GM12878 (cell line): ENCODE measurements at regions not wholly inside any gene's neighbourhood (a gene's known extent, or its start where the extent isn't known, plus 50 kb on each side); places are given as distances from the start of the nearest gene placed in this dataset.

Source experiments
- ATAC-seq: fragments of 200-7000 bp; cut with Tn5 transposase; 3 replicates; pipeline ENCODE4 v1.9.1; 2020; ENCODE audit warnings: mild to moderate bottlenecking, moderate library complexity
- BruUV-seq: library from RNA; stranded (reverse); fragments of 400-500 nt; replicated peaks from 2 replicates; lab custom pipeline; 2021; lab: Mats Ljungman, UMichigan
- CTCF ChIA-PET: fragments of 300-600 bp; sonication (Branson Sonifier 250); formaldehyde crosslinking; extraction: SDS; loops from one replicate; lab custom pipeline; 2021; ENCODE audit warnings: inconsistent platforms; lab: Yijun Ruan, JAX
- POLR2A ChIA-PET: fragments of 350-600 bp; formaldehyde crosslinking; extraction: SDS; loops from one replicate; lab custom pipeline; 2021; ENCODE audit warnings: inconsistent platforms; lab: Charles Lee
- RAD21 ChIA-PET: fragments of 300-600 bp; sonication (Branson Sonifier 250); formaldehyde crosslinking; loops from one replicate; lab custom pipeline; 2023; ENCODE audit warnings: antibody characterized with exemption; ENCODE audit not compliant: unreplicated experiment; lab: Charles Lee
- SMC1A ChIA-PET: fragments of 300-600 bp; sonication (Branson Sonifier 250); formaldehyde crosslinking; loops from one replicate; lab custom pipeline; 2023; ENCODE audit not compliant: unreplicated experiment, uncharacterized antibody; lab: Charles Lee
- DNase-seq: peaks from one replicate; pipeline ENCODE4 v3.0.0-alpha.2; 2011; ENCODE audit warnings: low read depth, low spot score
- FAIRE-seq: peaks from 3 replicates; lab custom pipeline; 2011; peaks lifted over from hg19 to GRCh38; lab: Jason Lieb, UNC
- H2AFZ ChIP-seq: 2 replicates; pipeline ENCODE4 v1.6.0; 2011; ENCODE audit warnings: low read depth, low read length, control low read depth; ENCODE audit not compliant: control insufficient read depth
- H3K27ac ChIP-seq: 2 replicates; pipeline ENCODE4 v1.5.1; 2011; ENCODE audit warnings: control low read depth; ENCODE audit not compliant: control insufficient read depth, insufficient read depth
- H3K27me3 ChIP-seq, 2 experiments: replicated peaks in 1 of 2; 2 replicates each; pipeline versions ENCODE4 v1.6.0 to v1.6.1; 2011; ENCODE audit warnings: low read length in 1 of 2; ENCODE audit not compliant: control insufficient read depth in 2 of 2, insufficient read depth in 2 of 2
- H3K36me3 ChIP-seq, 2 experiments: 2 replicates each; pipeline ENCODE4 v1.5.1; 2011; ENCODE audit warnings: low read length in 1 of 2; ENCODE audit not compliant: control insufficient read depth in 2 of 2, insufficient read depth in 2 of 2
- H3K4me1 ChIP-seq: 2 replicates; pipeline ENCODE4 v1.6.1; 2011; ENCODE audit warnings: mild to moderate bottlenecking, low read length, moderate library complexity, mixed read lengths; ENCODE audit not compliant: control insufficient read depth, insufficient read depth
- H3K4me2 ChIP-seq: 2 replicates; pipeline ENCODE4 v1.6.0; 2011; ENCODE audit warnings: control low read depth; ENCODE audit not compliant: control insufficient read depth, insufficient read depth
- H3K4me3 ChIP-seq: fragments of 200-600 bp; sonication (generic); 2 replicates; pipeline ENCODE4 v1.5.1; 2016
- H3K79me2 ChIP-seq: 2 replicates; pipeline ENCODE4 v1.6.0; 2011; ENCODE audit warnings: low read length; ENCODE audit not compliant: control insufficient read depth, insufficient read depth
- H3K9ac ChIP-seq: 2 replicates; pipeline ENCODE4 v1.8.0; 2011; ENCODE audit warnings: low read length, control low read depth, mixed read lengths; ENCODE audit not compliant: control insufficient read depth, insufficient read depth
- H3K9me3 ChIP-seq: replicated peaks from 3 replicates; pipeline ENCODE4 v1.5.1; 2011; ENCODE audit warnings: mild to moderate bottlenecking, low read length; ENCODE audit not compliant: control insufficient read depth, insufficient read depth
- H4K20me1 ChIP-seq: 2 replicates; pipeline ENCODE4 v1.6.0; 2011; ENCODE audit not compliant: control insufficient read depth, insufficient read depth
- EED ChIP-seq: sonication (generic); IDR thresholded peaks from 2 replicates; pipeline ENCODE4 v1.6.1; 2016; ENCODE audit warnings: antibody characterized with exemption, low read depth
- EP300 ChIP-seq, 2 experiments: fragments of 150-350 bp in 1 of 2; IDR thresholded peaks; 2 replicates each; pipeline ENCODE4 v1.6.1; 2011 to 2012; ENCODE audit warnings: low read depth in 2 of 2, low read length in 2 of 2, borderline replicate concordance in 1 of 2, improper control_type of control experiment in 1 of 2, inconsistent platforms in 1 of 2; ENCODE audit not compliant: control insufficient read depth in 1 of 2
- IKZF2 ChIP-seq, 2 experiments: fragments of 450-650 bp; IDR thresholded peaks; 2 replicates each; pipeline ENCODE4 v1.6.1; 2017; ENCODE audit warnings: mild to moderate bottlenecking in 2 of 2, moderate library complexity in 2 of 2
- NFYA ChIP-seq: IDR thresholded peaks from 2 replicates; pipeline ENCODE4 v1.6.1; 2011; ENCODE audit warnings: low read depth, mild to moderate bottlenecking, low read length, improper control_type of control experiment, borderline replicate concordance
- PAX5 ChIP-seq: IDR thresholded peaks from 2 replicates; pipeline ENCODE4 v1.6.1; 2011; ENCODE audit warnings: low read depth, low read length, borderline replicate concordance
- RFX5 ChIP-seq: IDR thresholded peaks from 2 replicates; pipeline ENCODE4 v1.6.1; 2011; ENCODE audit warnings: low read depth, low read length, improper control_type of control experiment
- SMARCA5 ChIP-seq: fragments of 450-650 bp; IDR thresholded peaks from 2 replicates; pipeline ENCODE4 v1.6.1; 2017; ENCODE audit warnings: mild to moderate bottlenecking
- SREBF2 ChIP-seq: IDR thresholded peaks from 2 replicates; pipeline ENCODE4 v1.6.1; 2012; ENCODE audit warnings: mild to moderate bottlenecking, low read length
- WGBS: methylation state at CpG from one replicate; pipeline ENCODE4 v1.1.6; 2016; ENCODE audit warnings: low lambda C conversion rate; ENCODE audit not compliant: insufficient replicate concordance, insufficient coverage; ENCODE audit errors: missing lambda C conversion rate; 5-methylcytosine and 5-hydroxymethylcytosine counted together
- in situ Hi-C: fragments of 300-500 bp; cut with MboI; formaldehyde crosslinking; loops from 9 replicates; pipeline ENCODE4 v1.14.3; 2018; ENCODE audit warnings: mixed read lengths
- intact Hi-C: fragments of 100-400 bp; cut with micrococcal nuclease; formaldehyde crosslinking; loops from one replicate; pipeline ENCODE4 v1.14.2; 2022; ENCODE audit not compliant: unreplicated experiment
- TF ChIP-seq, protein P1 (sequence below): IDR thresholded peaks from 2 replicates; pipeline ENCODE4 v1.6.1; 2011; ENCODE audit warnings: low read depth, low read length, improper control_type of control experiment, borderline replicate concordance
- TF ChIP-seq, protein P2 (sequence below): fragments of 450-650 bp; IDR thresholded peaks from 2 replicates; pipeline ENCODE4 v1.6.1; 2017; ENCODE audit warnings: antibody characterized with exemption, mild to moderate bottlenecking, moderate library complexity
- TF ChIP-seq, protein P3 (sequence below): fragments of 450-650 bp; IDR thresholded peaks from 2 replicates; pipeline ENCODE4 v1.6.1; 2017; ENCODE audit warnings: mild to moderate bottlenecking, moderate library complexity

- Histone ChIP-seq H3K36me3 (no peaks in the 10 kb centered on the region), H3K27me3 (no peaks in the 10 kb centered on the region), H2AFZ (no peak overlapping the region), H3K9me3 (no peaks in the 10 kb centered on the region), H3K27ac (no peak overlapping the region), H3K4me3 (no peak overlapping the region), H3K4me1 (no peaks in the 10 kb centered on the region), H3K79me2 (no peaks in the 10 kb centered on the region), H3K4me2 (no peak overlapping the region), H3K9ac (no peak overlapping the region), H4K20me1 (no peaks in the 10 kb centered on the region)
- in situ Hi-C loops (no loop called here), intact Hi-C loops (no loop called here)
- TF ChIP-seq, protein P1, sequence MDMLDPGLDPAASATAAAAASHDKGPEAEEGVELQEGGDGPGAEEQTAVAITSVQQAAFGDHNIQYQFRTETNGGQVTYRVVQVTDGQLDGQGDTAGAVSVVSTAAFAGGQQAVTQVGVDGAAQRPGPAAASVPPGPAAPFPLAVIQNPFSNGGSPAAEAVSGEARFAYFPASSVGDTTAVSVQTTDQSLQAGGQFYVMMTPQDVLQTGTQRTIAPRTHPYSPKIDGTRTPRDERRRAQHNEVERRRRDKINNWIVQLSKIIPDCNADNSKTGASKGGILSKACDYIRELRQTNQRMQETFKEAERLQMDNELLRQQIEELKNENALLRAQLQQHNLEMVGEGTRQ, result no peak
- no peak for TF ChIP-seq EED
- no peak for TF ChIP-seq IKZF2 (IDR thresholded peaks at IDR 0.05)
- no peak for TF ChIP-seq RFX5
- no peak for TF ChIP-seq NFYA
- no peak for TF ChIP-seq SMARCA5
- TF ChIP-seq SREBF2, result no peak
- TF ChIP-seq PAX5, result no peak
- TF ChIP-seq EP300 (IDR thresholded peaks at IDR 0.05; ENCODE audit: borderline replicate concordance in 1 of 2, control insufficient read depth in 1 of 2, low read depth in 2 of 2, low read length in 2 of 2), result no peak
- TF ChIP-seq, protein P2, sequence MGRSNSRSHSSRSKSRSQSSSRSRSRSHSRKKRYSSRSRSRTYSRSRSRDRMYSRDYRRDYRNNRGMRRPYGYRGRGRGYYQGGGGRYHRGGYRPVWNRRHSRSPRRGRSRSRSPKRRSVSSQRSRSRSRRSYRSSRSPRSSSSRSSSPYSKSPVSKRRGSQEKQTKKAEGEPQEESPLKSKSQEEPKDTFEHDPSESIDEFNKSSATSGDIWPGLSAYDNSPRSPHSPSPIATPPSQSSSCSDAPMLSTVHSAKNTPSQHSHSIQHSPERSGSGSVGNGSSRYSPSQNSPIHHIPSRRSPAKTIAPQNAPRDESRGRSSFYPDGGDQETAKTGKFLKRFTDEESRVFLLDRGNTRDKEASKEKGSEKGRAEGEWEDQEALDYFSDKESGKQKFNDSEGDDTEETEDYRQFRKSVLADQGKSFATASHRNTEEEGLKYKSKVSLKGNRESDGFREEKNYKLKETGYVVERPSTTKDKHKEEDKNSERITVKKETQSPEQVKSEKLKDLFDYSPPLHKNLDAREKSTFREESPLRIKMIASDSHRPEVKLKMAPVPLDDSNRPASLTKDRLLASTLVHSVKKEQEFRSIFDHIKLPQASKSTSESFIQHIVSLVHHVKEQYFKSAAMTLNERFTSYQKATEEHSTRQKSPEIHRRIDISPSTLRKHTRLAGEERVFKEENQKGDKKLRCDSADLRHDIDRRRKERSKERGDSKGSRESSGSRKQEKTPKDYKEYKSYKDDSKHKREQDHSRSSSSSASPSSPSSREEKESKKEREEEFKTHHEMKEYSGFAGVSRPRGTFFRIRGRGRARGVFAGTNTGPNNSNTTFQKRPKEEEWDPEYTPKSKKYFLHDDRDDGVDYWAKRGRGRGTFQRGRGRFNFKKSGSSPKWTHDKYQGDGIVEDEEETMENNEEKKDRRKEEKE, result no peak
- TF ChIP-seq, protein P3, sequence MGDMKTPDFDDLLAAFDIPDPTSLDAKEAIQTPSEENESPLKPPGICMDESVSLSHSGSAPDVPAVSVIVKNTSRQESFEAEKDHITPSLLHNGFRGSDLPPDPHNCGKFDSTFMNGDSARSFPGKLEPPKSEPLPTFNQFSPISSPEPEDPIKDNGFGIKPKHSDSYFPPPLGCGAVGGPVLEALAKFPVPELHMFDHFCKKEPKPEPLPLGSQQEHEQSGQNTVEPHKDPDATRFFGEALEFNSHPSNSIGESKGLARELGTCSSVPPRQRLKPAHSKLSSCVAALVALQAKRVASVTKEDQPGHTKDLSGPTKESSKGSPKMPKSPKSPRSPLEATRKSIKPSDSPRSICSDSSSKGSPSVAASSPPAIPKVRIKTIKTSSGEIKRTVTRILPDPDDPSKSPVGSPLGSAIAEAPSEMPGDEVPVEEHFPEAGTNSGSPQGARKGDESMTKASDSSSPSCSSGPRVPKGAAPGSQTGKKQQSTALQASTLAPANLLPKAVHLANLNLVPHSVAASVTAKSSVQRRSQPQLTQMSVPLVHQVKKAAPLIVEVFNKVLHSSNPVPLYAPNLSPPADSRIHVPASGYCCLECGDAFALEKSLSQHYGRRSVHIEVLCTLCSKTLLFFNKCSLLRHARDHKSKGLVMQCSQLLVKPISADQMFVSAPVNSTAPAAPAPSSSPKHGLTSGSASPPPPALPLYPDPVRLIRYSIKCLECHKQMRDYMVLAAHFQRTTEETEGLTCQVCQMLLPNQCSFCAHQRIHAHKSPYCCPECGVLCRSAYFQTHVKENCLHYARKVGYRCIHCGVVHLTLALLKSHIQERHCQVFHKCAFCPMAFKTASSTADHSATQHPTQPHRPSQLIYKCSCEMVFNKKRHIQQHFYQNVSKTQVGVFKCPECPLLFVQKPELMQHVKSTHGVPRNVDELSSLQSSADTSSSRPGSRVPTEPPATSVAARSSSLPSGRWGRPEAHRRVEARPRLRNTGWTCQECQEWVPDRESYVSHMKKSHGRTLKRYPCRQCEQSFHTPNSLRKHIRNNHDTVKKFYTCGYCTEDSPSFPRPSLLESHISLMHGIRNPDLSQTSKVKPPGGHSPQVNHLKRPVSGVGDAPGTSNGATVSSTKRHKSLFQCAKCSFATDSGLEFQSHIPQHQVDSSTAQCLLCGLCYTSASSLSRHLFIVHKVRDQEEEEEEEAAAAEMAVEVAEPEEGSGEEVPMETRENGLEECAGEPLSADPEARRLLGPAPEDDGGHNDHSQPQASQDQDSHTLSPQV, result no peak
- DNase-seq (no peak), ATAC-seq (no peak), FAIRE-seq (no peak)
- ChIA-PET CTCF (no interaction called here), POLR2A (no interaction called here), RAD21 (no interaction called here), SMC1A (no interaction called here)
- BruUV-seq, result no TSS peak
- 44% methylated on average over 2 of the region's 2 CpGs for WGBS
Measured at GRCh38 chr4:13994016-13994415, 366.5 kb upstream of the BOD1L1 start.
